Cerebellar cortex (tissue), 1 donor: ENCODE measurements at regions not wholly inside any gene's neighbourhood (a gene's known extent, or its start where the extent isn't known, plus 50 kb on each side); places are given as distances from the start of the nearest gene placed in this dataset.

Experiments used
- DNase-seq: peaks from one replicate; pipeline ENCODE4 v3.0.0-alpha.2; 2015; ENCODE audit warnings: low spot score

DNA sequence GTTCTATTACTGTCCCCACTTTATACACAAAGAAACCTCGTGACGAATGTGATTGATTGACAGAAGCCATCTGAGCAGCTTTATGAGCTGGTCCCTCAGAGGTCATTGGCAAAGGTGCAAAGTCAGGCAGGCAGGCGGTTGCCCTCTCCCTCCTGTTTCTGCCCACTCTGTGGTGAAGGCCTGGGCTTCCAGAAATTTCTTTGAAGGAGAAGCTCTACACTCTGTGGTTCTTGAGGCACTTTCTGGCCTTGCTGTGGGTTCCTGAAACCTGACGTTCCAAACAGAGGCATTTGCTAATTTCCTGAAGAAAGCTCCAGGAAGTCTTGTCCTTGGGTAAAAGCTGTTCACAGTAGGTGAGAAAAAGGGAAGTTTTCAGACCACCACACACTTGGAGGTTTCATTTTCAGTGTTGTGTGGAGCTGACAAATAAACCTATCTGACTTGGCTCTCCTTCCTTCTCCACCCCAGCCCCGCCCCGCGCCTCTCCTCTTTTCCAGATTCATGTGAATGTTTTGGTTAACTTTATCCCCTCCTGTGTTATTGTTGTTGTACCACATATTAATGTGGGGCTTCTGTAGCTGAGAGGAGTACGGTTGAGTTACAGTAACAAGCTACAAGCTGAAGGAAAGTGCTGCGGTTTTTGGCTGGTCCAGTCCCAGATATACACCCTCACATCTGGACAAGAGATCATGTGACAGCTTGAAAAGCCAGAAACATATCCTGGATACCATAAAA, 274.1 kb downstream of the CLIC5 start:
- DNase-seq: peak; percentile 3

DNA sequence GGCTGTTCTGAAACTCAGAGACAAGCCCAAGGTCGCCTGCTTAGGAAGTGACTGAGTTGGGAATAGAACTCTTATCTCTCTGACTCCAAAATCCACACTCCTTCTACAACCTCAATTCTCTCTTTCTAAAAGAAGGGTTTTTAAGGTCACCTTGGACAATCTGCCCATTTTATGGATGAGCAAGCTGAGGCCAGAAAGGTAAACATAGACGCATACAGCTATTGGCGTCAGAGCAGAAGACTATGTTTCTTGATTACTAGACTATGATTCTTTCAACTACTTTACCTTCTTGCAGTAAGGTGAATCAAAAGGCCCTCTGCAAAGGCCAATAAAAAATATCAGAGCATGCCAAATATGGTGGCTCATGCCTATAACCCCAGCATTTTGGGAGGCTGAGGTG, 276.6 kb downstream of the CLIC5 start:
- DNase-seq: no peak

DNA sequence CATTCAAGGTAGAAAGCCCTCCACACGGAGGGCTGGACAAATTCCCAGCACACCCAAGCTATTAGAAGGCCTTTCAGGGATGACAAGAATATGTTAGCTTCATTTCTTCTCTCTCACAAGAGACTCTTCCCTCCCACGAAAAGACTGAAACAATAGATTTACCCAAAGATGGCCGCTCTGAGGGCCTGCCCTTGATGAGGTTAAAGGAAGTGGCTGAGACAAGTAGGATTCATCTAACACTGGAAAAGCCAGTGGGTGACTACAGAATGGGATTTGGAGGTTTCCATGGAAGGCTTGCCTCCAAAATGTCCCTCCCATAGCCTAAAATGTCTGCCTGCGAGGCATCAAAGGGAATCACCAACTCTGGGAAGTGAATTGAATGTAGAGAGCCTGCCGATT, 277.6 kb downstream of the CLIC5 start:
- DNase-seq: no peak

DNA sequence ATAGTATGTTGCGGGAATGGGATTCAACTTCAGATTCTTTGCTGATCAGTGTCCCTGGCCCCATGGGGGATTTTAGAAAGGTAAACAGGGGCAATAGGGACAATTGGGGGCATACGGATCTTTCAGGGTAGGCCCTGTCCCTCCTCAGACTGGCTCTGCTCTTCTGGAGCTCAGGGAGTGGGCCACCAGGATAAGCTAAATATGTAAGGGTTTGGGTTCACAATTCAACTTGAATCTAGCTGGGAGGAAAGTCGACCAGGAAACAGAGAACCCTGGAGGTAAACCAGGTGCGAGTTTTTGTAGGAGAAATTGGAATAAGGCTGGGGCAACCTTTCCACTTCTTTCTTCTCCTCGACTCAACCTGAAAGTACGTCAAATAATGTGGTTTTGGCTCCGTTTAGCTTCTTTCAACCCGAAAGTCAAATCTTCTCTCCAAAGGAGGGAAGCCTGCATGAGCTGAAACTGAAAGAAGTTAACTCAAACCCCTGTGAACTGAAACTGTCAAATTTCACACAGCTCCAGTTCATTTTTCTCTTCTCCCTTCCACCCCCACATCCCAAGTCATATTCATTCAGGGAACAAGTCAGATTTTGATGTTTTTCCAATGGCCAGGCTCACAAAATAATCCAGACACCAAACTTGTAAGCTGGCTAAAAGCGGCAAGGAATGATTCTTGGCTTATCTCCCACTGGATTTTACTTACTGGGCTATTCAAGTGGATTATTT, 278.2 kb downstream of the CLIC5 start:
- DNase-seq: no peak

DNA sequence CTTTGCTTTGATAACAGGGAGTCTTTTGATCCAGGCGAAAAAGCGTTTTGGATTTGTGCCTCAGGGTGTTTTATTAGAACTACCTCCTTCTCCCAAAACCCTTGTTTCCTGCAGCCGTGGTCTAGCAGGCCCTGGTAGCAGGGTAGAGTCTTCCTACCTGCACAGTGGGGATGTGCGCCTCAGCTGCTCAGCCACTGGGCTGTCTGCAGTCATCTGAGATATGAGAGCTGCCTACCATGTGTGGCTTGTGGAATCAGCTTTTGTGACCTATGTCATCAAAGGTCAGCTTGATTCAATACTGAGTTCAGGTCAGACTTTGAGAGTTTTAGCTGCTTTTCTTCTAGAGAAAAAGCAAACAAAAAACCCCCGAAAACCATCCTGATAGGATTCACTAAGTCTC, 279.5 kb downstream of the CLIC5 start:
- DNase-seq: no peak

DNA sequence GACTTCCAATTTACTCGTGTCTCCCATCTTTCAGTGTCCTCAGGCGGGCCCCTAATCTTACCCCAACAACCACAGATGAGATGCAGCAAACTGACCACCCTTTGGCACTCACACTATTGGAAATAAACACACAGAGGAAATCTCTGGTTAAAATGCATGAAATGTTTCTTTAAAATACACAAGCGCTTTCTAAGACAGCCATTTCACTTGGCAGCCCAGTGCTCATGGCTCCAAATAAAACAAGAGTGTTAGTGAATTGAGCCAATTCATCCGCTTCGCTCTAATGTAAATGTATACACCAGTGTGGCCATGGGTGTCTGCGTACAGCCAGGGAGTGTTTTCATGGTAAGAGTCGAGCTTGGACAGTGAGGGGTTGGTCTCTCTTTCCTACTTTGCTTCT, 282.9 kb downstream of the CLIC5 start:
- no peak for DNase-seq

DNA sequence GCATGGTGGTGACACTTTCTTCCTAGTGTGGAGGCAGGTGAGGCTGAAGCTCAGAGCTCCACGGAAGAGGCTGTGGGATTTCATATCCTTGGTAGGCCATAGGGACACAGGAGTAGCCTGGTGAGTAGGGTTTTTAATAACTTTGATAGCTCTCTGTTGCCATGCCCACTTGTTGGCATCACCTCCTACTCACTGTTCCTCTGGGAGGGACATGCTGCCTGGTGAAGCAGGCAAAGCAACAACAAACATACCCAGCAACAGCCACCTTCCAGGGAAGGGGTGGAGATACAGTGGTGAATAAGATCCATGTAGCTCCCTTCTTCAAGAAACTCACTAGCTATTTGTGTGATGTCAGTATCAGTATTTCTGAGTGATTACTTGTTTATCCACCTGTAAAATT, 285.4 kb downstream of the CLIC5 start:
- no peak for DNase-seq

DNA sequence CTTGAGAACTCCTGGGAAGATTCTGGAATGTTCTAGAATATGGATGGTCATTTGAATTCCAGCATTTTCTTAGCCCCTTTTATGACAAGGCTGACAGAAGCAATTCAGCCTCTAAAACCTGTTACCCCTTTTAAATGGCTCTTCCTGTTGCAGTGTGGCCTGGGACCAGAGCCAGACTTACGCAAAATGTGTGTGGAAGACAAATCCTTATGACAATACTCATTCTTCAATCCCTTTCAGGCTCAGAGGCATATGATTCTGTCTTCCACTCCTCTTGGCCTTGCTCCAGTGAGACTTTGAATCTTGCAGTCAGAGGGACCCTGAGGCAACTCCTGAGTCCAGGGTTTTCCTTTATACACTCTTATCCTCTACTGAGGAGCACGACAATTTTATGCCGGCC, 287.0 kb downstream of the CLIC5 start:
- DNase-seq: no peak

DNA sequence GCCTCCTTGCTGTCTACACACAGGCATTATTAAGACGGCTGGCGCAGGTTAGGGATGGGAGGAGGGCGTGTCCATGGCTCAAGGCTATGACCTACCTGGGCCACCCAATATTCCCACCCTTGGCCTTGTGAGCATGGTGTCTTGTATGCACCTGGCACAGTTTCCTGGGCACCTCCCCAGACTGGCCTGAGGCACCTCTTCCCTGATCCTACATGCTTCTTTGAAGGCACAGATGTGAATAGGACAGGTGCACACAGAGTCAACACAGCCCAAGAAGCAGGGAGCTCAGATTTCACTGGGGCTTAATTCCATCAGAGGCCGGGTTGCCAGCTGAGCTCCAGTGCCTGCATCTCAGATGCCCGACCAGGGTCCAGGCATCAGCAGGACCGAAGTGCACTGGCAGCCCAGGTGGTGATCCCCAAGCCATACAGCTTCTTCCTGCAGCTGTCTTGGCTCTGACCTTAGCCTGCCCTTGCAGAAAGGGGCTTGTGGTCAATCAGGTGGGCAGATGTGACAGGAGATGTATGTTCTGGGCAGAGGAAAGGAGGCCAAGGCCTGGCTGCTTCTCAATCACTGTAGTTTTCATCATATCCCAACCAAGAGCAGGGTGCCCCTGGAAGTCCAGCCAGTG, 287.7 kb downstream of the CLIC5 start:
- no peak for DNase-seq

DNA sequence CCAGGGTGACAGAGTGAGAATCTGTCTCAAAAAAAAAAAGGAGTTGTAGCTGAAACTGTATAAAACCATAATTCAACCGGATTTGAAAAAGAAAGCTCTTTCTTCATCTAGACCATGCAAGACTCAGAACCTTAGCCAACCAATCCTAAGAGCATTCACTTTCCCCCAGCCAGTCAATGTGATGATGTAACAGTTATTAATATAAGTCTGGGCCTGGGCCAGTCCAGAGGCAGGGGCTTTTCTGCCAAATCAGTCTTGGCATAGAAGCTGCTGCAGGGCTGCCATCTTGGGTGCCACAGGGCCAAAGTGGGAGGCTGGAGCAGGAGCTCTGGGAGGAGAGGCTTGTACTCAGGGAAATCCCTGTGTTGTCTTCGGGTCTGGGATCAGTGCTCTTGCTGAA, 288.4 kb downstream of the CLIC5 start:
- DNase-seq: no peak

DNA sequence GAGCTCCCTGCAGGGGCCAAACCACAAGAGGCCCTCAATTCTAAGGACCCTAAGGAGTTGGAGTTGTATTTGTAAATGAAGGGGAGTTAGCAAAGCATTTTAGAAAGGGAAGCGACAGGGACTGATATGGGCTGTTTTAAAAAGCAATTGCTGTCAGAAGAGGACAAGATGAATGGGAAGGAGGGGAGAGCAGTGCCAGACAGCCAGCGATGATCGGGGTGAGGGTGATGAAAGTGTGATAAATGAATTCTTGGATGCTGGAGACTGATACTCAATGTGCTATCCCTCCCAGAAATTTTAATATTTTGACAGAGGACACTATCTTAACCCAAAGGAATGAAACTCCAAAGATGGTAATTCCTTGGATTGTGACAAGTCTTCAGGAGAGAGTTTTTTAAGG, 289.2 kb downstream of the CLIC5 start:
- DNase-seq: no peak

DNA sequence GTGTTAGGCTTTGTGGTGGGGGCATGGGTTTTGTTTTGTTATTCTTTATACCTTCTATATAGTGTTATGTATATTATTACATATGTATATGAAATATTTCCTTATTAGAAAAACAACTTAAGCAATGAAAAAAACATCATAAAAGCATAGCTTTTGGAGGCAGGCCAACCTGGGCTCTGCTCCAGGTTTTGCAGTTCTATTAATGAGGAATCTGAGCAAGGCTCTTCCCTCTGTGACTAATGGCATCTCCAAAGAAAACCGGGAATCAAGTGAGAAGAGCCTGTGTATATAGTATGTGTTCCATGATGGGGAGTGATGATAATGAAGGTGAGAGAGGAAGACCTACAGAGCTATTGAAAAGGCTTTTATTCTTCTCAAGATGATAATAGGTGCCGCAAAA, 291.1 kb downstream of the CLIC5 start:
- no peak for DNase-seq

DNA sequence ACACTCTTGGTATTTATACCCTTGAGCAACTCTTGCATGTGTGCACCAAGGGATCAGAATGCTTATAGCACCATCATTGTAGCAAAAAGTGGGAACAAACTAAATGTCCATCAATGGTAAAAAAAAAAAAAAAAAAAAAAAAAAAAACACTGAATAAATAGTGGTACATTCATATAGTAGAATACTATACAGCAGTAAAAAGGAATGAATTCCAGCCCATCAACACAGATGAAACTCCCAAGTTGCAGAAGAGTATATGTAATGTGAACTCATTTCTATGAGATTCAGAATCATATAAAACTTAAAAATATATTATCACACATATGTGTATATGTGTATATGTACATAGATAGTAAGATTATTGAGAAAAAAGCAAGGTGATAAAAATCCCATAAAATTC, 291.6 kb downstream of the CLIC5 start:
- no peak for DNase-seq

DNA sequence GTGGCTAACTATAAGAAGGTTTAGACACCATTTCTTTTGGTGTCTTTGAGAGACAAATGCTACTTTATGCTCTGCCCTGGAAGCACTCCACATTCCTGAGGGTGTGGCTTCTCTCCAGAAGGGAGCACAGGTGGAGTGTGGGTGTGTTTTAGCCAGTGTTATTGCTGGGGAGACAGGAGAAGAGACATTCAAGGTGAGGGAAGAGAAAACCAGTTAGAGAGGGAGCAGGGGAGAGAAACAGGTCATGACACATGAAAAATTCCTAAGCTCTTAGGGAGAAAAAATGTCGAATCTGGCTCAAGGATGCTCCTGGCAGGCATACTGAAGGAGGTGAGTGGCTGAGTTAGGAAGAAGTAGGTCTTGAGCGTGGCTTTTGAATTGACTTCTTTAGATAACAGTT, 292.8 kb downstream of the CLIC5 start:
- no peak for DNase-seq

DNA sequence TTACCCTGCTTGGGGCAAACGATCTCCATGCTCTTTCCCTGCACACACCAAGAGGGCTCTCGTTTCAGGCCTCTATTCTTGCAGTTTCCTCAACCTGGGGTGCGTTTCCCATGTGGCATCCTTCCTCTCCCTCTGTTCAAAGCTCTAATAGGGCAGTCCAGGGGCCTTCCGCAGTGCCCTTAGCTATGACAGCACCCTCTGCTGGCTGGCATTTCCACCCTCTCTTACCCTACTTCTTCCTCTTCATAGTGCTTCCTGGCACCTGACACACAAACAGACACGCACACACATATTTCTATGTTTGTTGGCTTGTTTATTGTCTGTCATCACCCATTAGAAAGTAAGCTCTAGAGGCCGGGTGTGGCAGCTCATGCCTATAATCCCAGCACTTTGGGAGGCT, 294.0 kb downstream of the CLIC5 start:
- no peak for DNase-seq

DNA sequence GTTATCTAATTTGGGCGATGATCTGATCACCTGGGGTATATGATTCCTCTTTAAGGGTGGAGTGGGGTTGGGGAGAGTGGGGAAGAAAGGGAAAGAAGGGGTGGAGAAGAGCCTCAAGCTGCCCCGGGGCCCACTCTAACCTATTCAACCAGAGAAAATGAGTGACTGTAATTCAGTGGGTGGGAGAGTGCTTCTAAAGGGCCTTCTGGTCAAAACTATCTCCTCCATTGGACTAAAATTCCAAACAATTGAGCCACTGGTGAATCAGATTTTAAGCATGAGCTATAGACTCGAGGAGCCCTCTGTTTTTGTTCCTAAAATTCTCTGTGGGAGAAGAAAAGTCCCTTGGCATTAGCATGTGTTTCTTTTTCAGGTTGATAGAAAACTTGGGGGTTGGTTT, 296.8 kb downstream of the CLIC5 start:
- no peak for DNase-seq

DNA sequence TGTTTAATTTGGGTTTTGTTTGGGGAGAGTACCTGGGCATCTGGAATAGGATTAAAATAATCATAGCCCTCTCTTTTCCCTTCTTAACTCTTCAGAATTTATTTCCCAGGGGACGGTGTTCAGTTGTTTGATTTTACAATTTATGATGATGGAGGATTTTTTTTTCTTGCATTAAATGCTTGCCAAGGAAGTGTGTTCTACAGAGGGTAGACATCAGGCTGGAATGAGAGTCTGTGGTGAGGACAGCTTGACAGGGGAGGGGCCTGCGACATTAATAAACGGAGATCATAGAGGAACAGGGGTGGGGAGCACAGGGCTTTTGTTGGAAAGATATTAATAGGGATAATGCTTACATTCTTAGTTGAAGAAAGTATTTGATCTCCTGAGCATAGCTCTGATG, 297.5 kb downstream of the CLIC5 start:
- no peak for DNase-seq

DNA sequence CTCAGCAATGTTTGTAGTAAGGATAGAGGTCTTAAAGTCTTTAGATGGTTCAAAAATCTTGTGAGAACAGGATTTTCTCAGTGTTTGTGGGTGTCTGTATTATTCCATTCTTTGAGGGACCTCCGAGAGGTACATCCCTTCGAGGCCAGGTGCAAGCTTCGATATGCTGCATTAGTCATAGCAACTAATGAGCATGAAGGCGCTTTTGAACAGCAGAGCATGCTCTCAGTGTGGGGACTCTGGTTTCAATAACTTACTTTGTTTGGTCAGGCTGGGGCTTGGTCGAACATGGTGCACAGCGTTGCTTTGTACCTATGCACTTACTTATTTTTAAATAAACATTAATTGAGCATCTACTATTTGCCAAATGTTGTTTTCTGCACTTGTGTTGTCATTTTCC, 297.9 kb downstream of the CLIC5 start:
- no peak for DNase-seq

DNA sequence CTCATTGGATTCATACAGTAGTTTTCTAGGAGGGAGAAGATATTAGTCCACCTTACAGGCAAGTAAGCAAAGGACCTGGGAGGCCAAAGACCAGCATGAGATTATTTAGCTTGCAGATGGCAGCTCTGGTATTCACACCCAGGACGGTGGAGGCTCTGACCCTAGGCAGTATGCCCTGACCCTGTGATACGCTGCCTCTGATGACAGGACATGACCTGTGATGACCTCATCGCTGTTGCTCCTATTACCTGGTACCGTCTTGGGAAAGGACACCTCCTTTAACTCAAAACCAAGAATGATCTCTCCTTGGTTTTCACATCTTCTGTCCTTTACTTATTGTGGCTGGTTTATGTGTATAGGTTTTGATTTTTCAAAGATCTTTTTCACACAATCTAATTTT, 298.6 kb downstream of the CLIC5 start:
- no peak for DNase-seq

DNA sequence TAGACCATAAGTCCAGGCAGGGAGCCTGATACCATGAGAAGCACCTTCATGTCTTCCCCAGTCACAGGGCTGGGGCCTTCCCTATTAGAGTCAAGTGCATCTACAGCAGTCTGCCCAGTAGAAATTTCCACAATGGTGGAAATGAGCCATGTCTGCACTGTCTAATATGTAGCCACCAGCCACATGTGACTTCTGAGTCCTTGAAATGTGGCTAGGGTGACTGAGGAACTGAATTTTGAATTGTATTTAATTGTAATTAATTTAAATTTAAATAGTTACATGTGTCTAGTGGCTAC, 300.2 kb downstream of the CLIC5 start:
- no peak for DNase-seq

DNA sequence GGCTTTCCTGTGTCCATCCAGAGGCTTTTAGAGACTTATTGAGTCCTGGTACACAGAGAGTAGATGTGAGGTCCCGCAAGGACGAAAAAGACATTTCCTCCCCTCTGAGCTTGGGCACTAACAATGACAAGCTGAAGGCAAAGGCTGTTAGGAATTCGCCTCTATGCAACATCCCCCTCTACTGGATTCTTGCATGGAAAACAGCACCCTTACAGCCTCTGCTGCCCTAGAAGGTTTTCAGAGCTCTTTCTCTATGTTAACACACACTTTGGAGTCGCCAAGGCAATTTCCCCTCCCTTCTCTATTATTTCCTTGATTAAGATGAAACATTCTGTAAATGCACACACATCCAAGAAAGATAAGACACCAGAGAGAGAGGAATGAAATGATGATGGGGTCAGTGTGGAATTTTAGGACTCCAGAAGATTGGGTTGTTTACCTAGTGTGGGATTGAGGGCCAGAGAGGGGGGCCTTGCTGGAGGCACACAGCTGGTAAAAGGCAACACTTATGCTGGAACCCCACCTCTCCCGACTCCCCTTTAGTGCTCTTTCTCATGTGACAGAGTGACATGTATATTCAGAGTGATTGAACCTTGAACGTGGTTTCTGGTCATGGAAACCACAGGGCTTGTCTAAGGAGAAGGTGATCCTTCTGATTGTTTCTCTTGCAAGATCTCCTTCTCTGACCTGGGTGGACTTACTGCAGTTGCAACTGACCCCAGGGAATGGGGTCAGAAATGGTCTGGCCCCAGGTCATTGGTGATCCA, 300.7 kb downstream of the CLIC5 start:
- peak; percentile 54 for DNase-seq

DNA sequence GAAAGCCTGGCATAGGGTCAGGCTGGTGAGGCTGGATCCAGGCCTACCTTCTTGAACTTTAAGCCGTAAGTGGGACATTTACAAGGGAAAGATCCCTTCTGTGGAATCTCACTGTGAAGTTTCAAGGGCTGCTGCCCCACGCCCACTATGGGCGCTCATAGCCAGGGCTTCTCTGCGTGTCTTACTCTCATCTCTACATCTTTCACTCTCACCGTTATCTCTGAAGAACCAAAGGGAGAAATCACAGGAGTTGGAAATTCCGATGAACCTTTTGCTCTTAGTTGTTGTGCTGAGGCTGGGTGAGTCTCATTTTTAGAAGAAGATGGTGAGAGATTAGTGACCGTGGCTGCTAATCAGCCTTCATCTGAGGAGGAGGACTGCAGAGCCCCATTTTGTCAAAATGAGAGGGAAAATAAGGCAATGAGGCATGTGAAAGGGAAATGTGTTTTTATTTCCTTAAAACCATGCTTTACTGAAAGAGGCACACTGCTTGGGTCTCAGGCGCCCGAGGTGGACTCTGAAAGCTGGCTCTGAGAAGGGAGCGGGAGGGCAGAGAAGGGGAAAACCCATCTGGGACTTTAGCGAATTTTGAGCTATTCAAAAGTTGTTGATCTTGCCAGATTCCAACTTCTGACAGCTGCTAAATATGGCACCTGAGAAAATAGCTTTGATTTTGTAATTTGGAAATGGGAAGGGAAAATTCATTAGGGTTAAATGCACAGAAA, 301.5 kb downstream of the CLIC5 start:
- DNase-seq: no peak
